Ramos (cell line): ENCODE measurements at regions not wholly inside any gene's neighbourhood (a gene's known extent, or its start where the extent isn't known, plus 50 kb on each side); places are given as distances from the start of the nearest gene placed in this dataset.

Source experiments
- in situ Hi-C: fragments of 300-500 bp; cut with MboI; formaldehyde crosslinking; loops from one replicate; pipeline ENCODE4 v1.14.3; 2022; ENCODE audit warnings: low sequenced_read_pairs; ENCODE audit not compliant: unreplicated experiment

DNA sequence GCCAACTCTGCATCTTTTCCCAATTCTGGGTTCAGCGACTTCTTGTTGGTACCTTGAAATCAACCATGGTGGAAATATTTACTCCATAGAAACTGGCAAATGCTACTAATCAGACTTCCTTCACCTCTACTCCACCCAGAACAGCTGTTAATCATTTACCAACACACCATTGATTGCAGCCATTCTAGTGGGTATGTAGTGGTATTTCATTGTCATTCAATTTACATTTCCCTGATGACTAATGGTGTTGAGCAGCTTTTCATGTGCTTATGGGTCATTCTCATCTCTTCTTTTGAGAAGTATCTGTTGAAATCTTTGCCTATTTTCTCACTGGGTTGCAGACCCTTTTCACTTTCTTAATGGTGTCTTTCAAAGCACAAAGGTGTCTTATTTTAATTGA lies 122.4 kb upstream of the MSX2 start:
- in situ Hi-C loops: no loop called here

DNA sequence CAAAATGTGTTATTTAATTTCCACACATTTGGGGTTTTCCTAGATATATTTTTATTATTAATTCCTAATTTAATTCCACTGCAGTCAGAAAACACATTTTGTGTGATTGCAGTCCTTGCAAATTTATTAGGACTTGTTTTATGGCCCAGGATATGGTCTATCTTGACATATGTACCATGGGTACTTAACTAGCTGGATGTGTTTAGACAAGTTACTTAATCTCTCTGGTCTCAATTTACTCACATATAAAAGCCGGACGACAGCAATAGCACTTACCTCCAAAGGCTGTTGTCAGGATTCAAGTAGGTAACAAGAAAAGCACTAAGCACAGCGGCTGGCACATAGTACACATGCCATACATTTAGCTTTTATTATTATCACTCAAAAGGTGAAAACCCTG lies 118.2 kb upstream of the MSX2 start:
- in situ Hi-C loops: no loop called here

DNA sequence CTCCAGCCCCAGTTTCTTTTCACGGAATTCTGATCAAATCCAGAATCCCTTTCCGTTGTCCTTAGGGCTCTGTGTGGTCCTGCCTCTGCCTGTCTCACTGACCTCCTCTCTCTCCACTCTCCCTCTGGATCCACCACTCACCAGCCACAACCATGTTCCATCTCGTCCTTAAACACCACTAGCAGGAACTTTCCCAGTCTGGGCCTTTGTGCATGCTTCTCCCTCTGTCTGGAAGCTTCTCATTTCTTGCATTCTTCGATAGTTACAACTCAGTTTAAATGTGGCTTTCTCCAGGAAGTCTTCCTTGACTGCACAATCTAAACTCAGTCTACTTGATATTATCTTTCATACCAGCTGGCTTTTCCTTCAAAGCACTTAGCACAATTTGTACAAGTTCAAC lies 117.7 kb upstream of the MSX2 start:
- in situ Hi-C loops: no loop called here

DNA sequence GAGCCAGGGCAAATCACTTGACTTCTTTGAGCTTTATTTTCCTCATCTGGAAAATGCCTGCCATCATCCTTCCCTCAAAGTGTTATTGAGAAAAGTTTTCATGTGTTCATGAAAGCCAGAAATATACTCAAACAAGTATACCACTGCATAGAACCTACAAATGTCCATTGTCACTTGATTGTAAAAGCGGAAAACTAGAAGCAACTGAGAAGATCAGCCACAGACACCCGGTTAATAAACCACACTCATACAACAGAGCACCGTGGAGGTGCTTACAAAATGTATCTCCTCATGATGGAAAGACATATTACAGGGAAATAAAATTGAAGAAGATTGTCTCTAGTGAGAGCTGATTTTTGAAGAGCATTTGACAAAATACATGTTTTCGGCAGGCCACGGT lies 117.2 kb upstream of the MSX2 start:
- in situ Hi-C loops: no loop called here

DNA sequence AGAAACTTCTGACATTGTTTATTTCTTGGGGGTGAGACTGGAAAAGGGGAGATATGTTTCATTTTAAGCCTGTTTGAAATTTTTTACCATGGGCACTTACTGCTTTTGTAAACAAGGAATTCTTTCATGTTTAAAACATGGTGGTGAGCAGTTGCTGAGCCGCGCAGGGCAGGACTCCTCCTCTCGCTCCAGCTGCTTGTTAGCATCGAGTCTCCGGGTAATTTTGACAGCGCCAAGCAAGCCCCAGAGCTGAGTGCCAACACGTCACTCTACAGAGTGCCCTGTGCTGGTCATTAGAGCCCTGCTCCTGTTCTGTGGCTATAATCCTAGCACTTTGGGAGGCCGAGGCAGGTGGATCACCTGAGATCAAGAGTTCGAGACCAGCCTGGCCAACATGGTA lies 116.5 kb upstream of the MSX2 start:
- in situ Hi-C loops: no loop called here

DNA sequence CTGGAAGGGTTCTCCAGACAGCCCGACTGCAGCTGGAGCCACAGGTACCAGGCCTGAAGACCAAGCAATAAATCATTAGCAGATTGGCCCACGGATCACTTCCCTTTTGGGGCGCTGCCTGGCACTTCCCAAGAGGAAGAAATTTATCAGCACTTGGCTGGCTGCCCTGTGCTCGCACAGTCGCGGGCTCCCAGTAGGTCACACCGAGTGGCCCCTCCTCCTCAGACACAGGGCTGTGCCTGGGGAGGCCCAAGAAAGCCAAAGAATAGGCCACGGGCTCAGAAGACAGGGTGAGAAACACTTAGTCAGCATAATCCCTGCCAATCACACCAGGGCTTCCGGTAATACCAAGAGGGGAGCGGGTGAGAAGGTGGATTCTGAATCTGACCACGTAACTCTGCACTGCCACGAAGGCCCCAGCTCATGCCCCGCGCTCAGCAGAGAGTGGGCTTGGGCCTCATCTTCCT lies 115.7 kb upstream of the MSX2 start:
- in situ Hi-C loops: no loop called here

DNA sequence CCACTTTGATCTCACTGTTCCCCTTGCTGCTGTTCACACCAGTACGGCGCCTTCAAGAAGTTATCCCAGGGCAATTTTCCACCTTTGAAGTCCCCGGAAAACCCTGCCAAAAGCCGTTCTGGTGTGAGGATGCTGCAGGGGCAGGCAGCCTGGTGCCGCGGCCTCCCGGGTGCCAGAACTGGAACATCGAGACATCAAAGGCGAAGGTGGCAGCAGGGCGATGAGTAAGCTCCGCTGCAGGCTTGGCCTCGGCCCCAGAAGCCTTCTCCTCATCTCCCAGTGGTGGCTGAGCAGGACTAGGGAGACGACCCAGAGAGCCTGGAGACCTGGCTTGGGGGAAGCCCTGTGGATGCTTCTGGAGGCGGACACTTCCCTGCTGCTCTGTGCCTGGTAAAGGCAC lies 115.3 kb upstream of the MSX2 start:
- in situ Hi-C loops: no loop called here

DNA sequence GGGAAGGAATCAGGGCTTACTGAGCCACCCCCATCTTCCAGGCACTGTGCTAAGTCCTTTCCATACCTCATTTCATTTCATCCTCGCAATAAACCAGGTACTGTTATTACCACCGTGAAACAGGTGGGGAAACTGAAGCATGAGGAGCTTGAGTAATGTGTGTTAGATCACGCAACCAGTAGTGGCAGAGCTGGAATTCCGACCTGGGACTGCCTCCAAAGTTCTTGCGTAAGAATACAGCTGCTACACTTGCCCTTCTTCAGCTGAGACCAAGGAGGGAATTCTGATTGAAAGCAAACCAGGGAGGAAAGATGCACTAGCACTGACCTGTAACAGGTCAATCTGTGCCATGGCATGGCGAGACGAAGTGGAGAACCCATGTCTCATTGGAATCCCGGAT lies 113.4 kb upstream of the MSX2 start:
- in situ Hi-C loops: no loop called here

DNA sequence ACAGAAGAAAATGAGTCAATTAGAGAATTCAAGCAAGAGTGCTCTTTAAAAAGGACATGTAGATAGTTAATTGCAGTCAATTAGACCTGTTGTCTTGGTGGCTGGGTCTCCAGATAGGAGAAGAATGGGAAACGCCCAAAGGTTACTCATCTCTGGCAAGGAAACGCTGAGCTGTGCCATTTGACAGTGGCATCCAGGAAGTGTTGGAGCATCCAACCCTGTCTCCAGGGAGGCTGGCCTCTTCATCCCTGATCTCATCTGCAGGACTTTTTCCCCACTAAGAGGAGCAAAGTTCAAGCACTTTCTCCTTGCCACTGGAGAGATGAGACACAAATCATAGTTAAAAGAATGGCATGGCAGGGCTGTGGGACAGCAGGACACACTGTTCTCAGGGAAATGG lies 111.7 kb upstream of the MSX2 start:
- in situ Hi-C loops: no loop called here

DNA sequence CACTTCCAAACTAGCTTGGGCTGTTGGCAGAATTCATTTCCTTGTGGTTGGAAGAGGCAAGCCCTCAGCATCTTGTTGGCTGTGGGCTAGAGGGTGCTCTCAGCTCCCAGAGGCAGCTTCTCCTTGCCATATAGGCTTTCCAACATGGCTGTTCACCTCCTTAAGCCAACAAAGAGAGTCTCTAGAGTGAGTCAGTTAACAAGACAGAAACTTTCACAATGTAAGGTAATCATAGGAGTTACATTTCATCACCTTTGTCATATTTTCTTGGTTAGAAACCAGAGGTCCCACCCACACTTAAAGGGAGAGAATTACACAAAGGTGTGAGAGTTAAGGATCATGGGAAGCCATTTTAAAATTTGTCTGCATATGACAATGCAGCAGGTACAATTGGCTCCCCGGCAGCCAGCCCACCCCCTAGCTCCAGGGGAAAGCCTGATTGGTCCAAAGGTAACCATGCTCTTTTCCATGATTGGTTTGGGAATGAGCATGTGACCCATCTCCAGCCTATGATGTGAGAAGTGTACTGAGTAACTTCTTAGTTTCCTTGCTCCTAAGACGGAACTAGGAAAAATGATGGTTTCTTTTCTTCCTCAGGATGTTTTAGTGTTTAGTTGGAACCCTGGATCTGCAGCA lies 109.8 kb upstream of the MSX2 start:
- in situ Hi-C loops: no loop called here

DNA sequence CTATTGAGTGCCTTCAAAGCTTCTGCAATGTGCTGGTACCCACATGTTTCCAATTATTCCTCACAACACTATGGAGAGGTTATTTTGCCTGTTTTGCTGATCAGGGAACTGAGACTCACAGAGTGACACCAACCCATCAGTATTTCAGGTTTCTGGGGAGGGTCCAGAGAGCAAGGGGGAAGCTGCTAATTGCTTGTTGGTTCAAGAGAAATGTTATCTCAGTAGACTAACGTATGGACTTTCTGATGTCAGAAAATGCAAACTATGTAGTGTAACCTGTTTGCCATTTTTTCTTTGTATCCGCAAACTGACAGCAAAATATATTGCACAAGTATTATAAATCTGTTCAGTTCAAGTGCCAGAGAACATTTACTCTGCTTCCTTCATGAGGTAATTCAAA lies 108.3 kb upstream of the MSX2 start:
- in situ Hi-C loops: no loop called here

DNA sequence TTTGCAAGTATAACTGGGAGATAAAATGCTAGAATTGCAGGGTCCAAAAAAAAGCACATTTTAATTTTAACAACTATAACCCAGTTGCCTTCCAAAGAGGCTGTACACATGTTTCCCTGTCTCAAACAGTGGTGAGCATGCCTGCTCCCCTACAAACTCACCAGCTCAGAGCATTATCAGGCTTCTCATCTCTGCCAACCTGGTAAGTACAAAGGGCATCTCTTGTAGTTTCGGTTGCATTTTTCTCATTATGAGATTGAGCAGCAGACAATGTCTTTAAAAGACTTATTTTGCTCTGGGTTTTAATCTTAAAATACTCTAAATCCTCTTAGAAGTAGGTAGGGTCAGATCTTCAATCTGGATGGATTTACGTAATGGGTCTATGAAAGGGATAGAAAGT lies 107.1 kb upstream of the MSX2 start:
- in situ Hi-C loops: no loop called here

DNA sequence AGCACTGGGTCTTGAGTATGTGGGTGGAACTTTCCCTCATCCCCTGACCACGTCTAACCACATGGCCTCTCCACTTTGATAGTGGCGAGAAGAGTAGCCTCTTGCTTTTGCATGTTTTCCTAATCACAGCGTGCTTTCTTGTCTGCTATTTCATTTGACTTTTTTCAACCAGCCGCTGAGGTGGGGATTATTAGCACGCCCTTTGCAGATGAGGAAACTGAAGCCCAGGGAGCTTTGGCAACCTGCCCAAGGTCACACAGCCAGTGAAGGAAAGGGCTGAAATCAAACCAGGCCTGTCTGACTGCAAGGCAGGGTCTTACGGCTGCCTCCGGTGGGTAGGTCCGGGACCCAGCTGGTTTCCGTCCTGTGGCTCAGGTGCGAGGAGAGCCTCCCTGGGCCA lies 106.5 kb upstream of the MSX2 start:
- in situ Hi-C loops: no loop called here

DNA sequence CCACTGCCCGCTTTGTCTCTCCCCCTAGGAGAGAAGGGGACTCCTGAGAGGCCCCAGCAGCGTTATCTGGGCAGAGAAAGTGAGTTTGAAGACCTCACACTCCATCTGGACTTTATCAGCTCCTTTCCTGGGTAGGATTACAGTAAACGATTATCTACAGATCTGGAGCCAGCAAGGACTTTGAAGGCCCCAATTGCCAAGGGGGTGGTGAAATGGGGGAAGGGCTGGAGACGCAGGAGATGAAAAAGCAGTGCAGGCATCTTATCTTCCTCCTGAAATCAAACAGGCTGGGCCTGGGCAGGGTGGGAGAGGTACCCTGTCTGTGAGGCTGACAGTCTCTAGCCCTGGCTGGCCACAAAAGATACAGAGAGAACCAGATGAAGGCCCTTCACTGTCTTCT lies 105.8 kb upstream of the MSX2 start:
- in situ Hi-C loops: no loop called here

DNA sequence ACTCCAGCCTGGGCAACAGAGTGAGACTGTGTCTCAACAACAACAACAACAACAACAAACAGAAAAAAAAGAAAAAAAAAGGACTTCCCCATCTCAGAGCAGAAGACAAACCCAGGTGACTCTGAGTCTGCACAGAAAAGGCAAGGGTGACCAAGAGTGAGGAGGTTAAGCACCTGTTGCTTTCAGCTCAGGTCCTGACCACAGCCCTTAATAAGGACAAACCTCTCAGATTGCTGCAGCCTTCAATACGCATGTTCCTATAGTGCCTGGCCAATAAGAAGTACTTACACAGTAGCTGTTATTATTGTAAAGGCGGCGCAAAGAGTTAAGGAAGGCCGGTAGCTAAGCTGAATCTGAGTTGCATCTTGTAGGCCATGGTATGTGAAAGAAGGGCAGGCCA lies 102.3 kb upstream of the MSX2 start:
- in situ Hi-C loops: no loop called here

DNA sequence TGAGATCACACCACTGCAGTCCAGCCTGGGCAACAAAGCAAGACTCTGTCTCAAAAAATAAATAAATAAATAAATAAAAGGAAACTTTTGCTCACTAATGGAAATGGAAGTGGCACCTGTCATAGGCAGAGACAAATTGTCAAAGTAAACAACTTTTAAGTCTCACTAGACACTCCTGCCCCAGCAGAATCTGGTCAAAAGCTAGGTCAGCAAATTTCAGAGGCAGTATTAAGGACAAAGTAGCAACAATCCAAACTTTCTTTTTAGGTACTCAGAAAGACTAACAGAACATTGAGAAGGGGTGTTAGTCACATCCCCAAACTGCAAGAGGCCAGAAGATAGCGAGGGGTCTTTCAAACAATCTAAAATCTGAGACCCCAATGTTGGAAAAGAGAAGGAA lies 101.4 kb upstream of the MSX2 start:
- in situ Hi-C loops: no loop called here

DNA sequence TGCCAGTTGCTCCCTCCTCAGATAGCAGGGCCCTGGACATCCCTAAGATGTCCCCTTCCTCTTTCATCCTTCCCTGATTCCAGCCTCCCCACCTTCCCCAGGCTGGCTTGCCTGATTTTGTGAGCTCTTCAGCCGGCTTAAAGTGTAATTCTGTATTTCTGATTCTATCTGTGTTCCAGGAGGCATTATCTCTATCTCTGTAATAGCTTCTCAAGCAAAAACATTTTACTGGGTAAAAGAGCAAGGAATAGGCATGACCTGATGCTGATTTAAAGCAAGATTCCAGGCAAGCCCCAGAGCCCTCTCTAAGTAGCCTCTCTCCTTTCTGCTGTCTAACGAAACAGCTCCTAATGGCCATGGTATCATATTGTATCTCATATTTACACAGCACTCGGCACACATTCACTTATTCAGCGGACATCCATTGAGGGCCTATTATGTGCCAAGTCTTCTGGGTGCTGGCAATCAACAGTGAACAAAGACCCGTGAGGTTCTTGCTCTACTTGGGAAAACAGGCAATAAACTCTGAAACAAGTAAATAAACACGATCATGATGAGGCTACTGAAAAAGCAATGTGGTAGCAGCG lies 100.9 kb upstream of the MSX2 start:
- in situ Hi-C loops: no loop called here

DNA sequence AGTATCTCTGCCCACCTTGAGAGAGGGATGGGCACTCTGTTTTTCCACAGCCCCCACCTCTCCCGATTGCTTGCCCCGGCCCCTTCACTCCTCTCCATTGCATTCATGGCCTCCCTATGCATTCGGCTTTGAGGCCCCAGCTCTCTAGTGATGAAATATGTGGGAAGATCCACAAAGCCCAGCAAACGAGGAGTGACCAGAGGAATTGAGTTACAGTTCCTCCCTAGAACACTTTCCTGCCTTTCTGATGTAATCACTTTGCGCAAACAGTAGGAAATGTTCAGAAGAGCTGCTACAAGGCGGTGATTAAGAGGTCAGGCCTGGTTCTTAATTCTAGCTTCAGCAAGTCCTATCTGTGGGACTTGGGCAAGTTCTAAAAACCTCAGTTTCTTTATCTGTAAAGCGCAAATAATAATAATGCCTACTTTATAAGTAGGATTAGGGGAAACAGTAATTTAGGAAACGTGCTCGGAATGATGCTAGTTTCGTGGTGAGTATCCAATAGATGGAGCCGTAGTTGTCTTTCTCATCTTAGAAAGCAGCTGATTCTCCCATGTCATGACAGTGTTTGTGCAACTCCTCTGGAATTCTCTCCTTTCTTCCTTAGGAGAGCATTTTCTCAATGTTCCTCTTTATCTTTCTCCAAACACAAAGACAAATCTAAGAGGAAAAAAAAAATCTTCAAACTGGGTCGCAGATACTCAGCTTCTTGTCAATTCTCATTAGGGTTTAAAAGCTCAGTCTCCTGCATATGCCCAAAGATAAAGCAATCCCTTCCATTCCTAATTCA lies 99.5 kb upstream of the MSX2 start:
- in situ Hi-C loops: no loop called here

DNA sequence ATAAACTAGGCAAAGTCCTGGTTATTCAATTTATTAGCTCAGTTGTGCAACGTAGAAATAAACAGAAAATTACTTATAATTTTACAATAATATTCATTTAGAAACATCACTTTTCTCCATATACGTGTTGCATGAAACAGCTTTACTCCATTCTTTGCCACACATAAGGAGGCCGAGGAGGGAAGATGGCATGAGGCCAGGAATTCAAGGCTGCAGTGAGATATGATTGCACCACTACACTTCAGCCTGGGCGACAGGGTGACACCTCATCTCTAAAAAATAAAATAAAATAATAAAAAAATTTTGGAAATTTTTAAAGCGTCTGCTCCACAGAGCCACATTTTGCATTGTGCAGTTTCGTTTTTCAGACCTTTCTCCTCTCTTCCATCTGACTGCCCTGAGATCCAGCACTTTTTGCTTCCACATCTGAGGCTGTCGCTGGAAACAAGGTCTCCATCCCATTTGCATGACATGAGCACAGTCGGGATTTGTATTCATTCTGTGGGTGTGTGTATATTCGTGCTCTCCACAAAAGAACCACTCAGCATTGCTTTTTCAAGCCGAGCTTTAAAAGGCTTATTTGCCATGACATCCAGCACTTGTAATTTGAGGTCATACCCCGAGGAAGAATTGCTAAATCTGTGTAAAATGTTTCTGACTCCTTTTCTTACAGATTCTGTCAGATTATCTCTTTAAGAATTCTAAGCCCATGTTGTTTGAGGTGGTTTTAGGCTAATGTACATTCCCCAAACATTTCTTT lies 98.6 kb upstream of the MSX2 start:
- in situ Hi-C loops: no loop called here

DNA sequence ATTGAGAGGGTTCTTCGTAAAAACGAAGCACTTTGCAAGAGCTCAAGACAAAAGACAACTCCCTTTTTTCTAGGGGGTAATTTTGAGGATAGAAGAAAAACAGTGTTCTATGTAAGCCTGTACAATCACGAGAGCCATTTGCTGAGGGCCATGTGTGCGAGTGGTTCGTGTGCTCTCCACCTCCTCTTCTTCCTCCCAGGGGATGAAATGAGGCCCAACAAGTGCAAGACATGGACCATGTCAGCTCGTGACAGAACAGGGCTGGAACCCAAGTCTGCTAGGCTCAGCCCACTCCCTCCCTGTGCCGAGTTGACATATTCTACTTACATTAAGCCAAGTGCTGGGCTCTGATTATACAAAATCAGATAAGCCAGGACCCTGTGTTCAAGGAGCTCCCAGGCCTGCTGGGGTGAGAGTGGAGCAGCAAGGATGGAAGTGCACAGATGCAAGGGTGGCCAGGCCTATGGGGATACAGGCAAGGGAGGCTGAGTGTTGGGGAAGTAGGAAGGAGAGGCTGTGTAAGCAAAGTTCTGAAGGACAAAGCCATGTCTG lies 97.9 kb upstream of the MSX2 start:
- in situ Hi-C loops: no loop called here

DNA sequence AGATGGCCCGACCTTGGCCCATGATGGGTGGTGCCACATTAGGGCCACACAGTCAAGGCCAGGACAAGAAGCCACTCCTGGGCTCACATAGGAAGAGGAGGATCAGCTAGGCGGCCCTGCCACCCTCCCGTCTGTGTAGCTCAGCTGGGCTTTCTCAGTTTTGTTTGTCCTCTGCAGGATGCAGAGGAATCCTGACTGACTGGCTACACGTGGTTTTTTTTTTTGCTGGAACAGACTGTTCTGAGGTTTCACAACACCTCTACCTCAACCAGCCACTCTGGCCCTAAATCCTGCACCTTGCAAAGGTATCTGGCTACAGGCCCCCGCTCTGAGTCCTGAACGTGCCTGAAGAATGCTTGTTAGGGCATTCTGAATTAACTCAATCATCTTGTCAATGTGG lies 88.3 kb upstream of the MSX2 start:
- in situ Hi-C loops: no loop called here
